K562 (cell line): ENCODE measurements at regions not wholly inside any gene's neighbourhood (a gene's known extent, or its start where the extent isn't known, plus 50 kb on each side); places are given as distances from the start of the nearest gene placed in this dataset.

Source experiments
- DDX20 ChIP-seq: fragments of 450-650 bp; IDR thresholded peaks from 2 replicates; pipeline ENCODE4 v1.6.1; 2016; ENCODE audit warnings: missing genetic modification characterization, low read depth, mild to moderate bottlenecking, missing compliant biosample characterization, moderate library complexity
- E2F1 ChIP-seq: sonication (generic); formaldehyde crosslinking; IDR thresholded peaks from 2 replicates; pipeline ENCODE4 v1.8.1; 2023; ENCODE audit warnings: mild to moderate bottlenecking, missing genetic modification reagents, moderate library complexity
- FOXK2 ChIP-seq, 2 experiments: fragments of 450-650 bp; IDR thresholded peaks in 1 of 2; conservative IDR thresholded peaks in 1 of 2; 2 replicates each; pipeline ENCODE4 v1.6.1; 2016; ENCODE audit warnings: low read depth in 2 of 2, mild to moderate bottlenecking in 1 of 2
- GABPA ChIP-seq: fragments of 200-800 bp; sonication (Bioruptor generic); conservative IDR thresholded peaks from 2 replicates; pipeline ENCODE4 v1.6.1; 2016; ENCODE audit warnings: low read depth, missing genetic modification characterization, missing compliant biosample characterization
- HDAC8 ChIP-seq: fragments of 450-650 bp; IDR thresholded peaks from 2 replicates; pipeline ENCODE4 v1.6.1; 2016; ENCODE audit warnings: mild to moderate bottlenecking, missing genetic modification characterization, moderate library complexity, missing compliant biosample characterization
- HIVEP1 ChIP-seq: fragments of 250-450 bp; sonication (Bioruptor Pico); IDR thresholded peaks from 2 replicates; pipeline ENCODE4 v1.4.0; 2020; ENCODE audit warnings: mild to moderate bottlenecking
- KLF1 ChIP-seq: fragments of 450-650 bp; IDR thresholded peaks from 2 replicates; pipeline ENCODE4 v1.6.1; 2016; ENCODE audit warnings: missing genetic modification characterization, missing compliant biosample characterization
- RCOR1 ChIP-seq, 2 experiments: IDR thresholded peaks; 2 replicates each; pipeline ENCODE4 v1.6.1; 2012; ENCODE audit warnings: low read depth in 2 of 2, low read length in 2 of 2, borderline replicate concordance in 1 of 2, improper control_type of control experiment in 1 of 2
- SMARCC2 ChIP-seq: fragments of 450-650 bp; IDR thresholded peaks from 2 replicates; pipeline ENCODE4 v1.6.1; 2017; ENCODE audit warnings: antibody characterized with exemption, moderate library complexity, mild to moderate bottlenecking, low read depth
- SNAPC5 ChIP-seq: fragments of 250-450 bp; sonication (Bioruptor Pico); IDR thresholded peaks from 2 replicates; pipeline ENCODE4 v1.8.0; 2021; ENCODE audit warnings: moderate library complexity, mild to moderate bottlenecking, inconsistent platforms
- TRIM24 ChIP-seq, 2 experiments: fragments of 450-650 bp; IDR thresholded peaks; 2 replicates each; pipeline ENCODE4 v1.6.1; 2016
- UBTF ChIP-seq, 2 experiments: IDR thresholded peaks; 2 replicates each; pipeline ENCODE4 v1.6.1; 2012; ENCODE audit warnings: improper control_type of control experiment in 2 of 2, low read depth in 2 of 2, low read length in 2 of 2, borderline replicate concordance in 1 of 2
- ZBTB12 ChIP-seq: fragments of 250-450 bp; sonication (Bioruptor Pico); IDR thresholded peaks from 2 replicates; pipeline ENCODE4 v1.4.0; 2020
- ZBTB49 ChIP-seq: sonication (generic); formaldehyde crosslinking; IDR thresholded peaks from 2 replicates; pipeline ENCODE4 v1.8.0; 2022; ENCODE audit warnings: missing genetic modification reagents, mild to moderate bottlenecking, borderline replicate concordance
- ZNF174 ChIP-seq: fragments of 250-450 bp; sonication (Bioruptor Pico); IDR thresholded peaks from 2 replicates; pipeline ENCODE4 v1.4.0; 2020; ENCODE audit warnings: mild to moderate bottlenecking
- ZNF592 ChIP-seq: fragments of 450-650 bp; IDR thresholded peaks from 2 replicates; pipeline ENCODE4 v1.6.1; 2017; ENCODE audit warnings: antibody characterized with exemption, mild to moderate bottlenecking

GRCh38 chr3:193782276-193782647 is 189.3 kb downstream of the OPA1 start (continued):
- TF ChIP-seq UBTF (IDR thresholded peaks at IDR 0.05; ENCODE audit: borderline replicate concordance in 1 of 2, low read depth in 2 of 2, low read length in 2 of 2) (0 out of 4 replicates have a peak, but pooled peaks have one; percentile 24 to 34), FOXK2 (conservative IDR thresholded peaks at IDR 0.05 in 1 of 2, IDR thresholded peaks at IDR 0.05 in 1 of 2; ENCODE audit: low read depth in 2 of 2) (no peak), ZNF592 (0 out of 2 replicates have a peak, but pooled peaks have one; percentile 30), ZNF174 (CRISPR knock-in tag) (no peak), HIVEP1 (CRISPR knock-in tag) (no peak), SMARCC2 (no peak), RCOR1 (IDR thresholded peaks at IDR 0.05; ENCODE audit: borderline replicate concordance in 1 of 2, low read depth in 2 of 2, low read length in 2 of 2) (peak in 1 of 2 experiments; percentile 72; a peak in 1 of 4 replicates), HDAC8 (tag) (no peak), ZBTB12 (no peak), GABPA (tag) (no peak), ZBTB49 (CRISPR knock-in tag) (no peak), TRIM24 (IDR thresholded peaks at IDR 0.05) (0 out of 4 replicates have a peak, but pooled peaks of 1 of the 2 experiments have one; percentile 50), SNAPC5 (CRISPR knock-in tag) (no peak), KLF1 (tag) (no peak), E2F1 (CRISPR knock-in tag) (no peak), DDX20 (tag) (no peak)
